B cell (primary cell): ENCODE measurements at regions not wholly inside any gene's neighbourhood (a gene's known extent, or its start where the extent isn't known, plus 50 kb on each side); places are given as distances from the start of the nearest gene placed in this dataset.

Source experiments
- CTCF ChIP-seq: fragments of 200-600 bp; IDR thresholded peaks from one replicate; pipeline ENCODE4 v1.8.0; 2022; ENCODE audit warnings: antibody characterized with exemption, mild to moderate bottlenecking
- EZH2 ChIP-seq: IDR thresholded peaks from 2 replicates; pipeline ENCODE4 v1.6.1; 2012; ENCODE audit warnings: borderline replicate concordance, low read depth, mild to moderate bottlenecking, moderate library complexity, low read length; ENCODE audit not compliant: insufficient read depth, poor library complexity, severe bottlenecking

- TF ChIP-seq CTCF (no peak), EZH2 (no peak)
Observed at GRCh38 chr1:90488451-90488850, 228.7 kb downstream of the BARHL2 start.
